AG20443 (cell line): ENCODE measurements at regions not wholly inside any gene's neighbourhood (a gene's known extent, or its start where the extent isn't known, plus 50 kb on each side); places are given as distances from the start of the nearest gene placed in this dataset.

ENCODE experiments used
- DNase-seq: peaks from one replicate; pipeline ENCODE4 v3.0.0; 2012; ENCODE audit warnings: low spot score, mixed read lengths

- no peak for DNase-seq
These were observed 515.2 kb upstream of the SULF2 start for GRCh38 chr20:48300529-48300928.

GRCh38 chr20:48298851-48299484 lies 513.7 kb upstream of the SULF2 start:
- DNase-seq = peak; percentile 32

- DNase-seq = no peak
These were observed 513.2 kb upstream of the SULF2 start for GRCh38 chr20:48298433-48298832.

GRCh38 chr20:48295966-48296421 lies 510.7 kb upstream of the SULF2 start:
- peak; percentile 73 for DNase-seq

GRCh38 chr20:48295445-48295903 lies 510.2 kb upstream of the SULF2 start:
- peak; percentile 85 for DNase-seq

- DNase-seq = no peak
These were observed 509.7 kb upstream of the SULF2 start for GRCh38 chr20:48294942-48295341.

- peak; percentile 17 for DNase-seq
These were observed 508.9 kb upstream of the SULF2 start for GRCh38 chr20:48294196-48294595.

GRCh38 chr20:48293671-48294070 lies 508.4 kb upstream of the SULF2 start:
- DNase-seq = no peak

- no peak for DNase-seq
These were observed 507.5 kb upstream of the SULF2 start for GRCh38 chr20:48292806-48293205.

- DNase-seq = no peak
These were observed 506.6 kb upstream of the SULF2 start for GRCh38 chr20:48291896-48292295.

GRCh38 chr20:48288930-48289507 lies 503.7 kb upstream of the SULF2 start:
- no peak for DNase-seq

- DNase-seq = no peak
These were observed 502.4 kb upstream of the SULF2 start for GRCh38 chr20:48287552-48288170.

- peak; percentile 30 for DNase-seq
These were observed 501.8 kb upstream of the SULF2 start for GRCh38 chr20:48287021-48287494.

- peak; percentile 23 for DNase-seq
These were observed 501.3 kb upstream of the SULF2 start for GRCh38 chr20:48286601-48287000.

GRCh38 chr20:48285656-48286055 lies 500.4 kb upstream of the SULF2 start:
- no peak for DNase-seq

- DNase-seq = no peak
These were observed 499.6 kb upstream of the SULF2 start for GRCh38 chr20:48284837-48285236.

- DNase-seq = no peak
These were observed 499.0 kb upstream of the SULF2 start for GRCh38 chr20:48284315-48284714.

- peak; percentile 87 for DNase-seq
These were observed 498.3 kb upstream of the SULF2 start for GRCh38 chr20:48283470-48284110.

GRCh38 chr20:48282591-48283228 lies 497.4 kb upstream of the SULF2 start:
- no peak for DNase-seq

- no peak for DNase-seq
These were observed 496.2 kb upstream of the SULF2 start for GRCh38 chr20:48281501-48281900.

GRCh38 chr20:48278961-48279481 lies 493.7 kb upstream of the SULF2 start:
- no peak for DNase-seq

- DNase-seq = no peak
These were observed 492.0 kb upstream of the SULF2 start for GRCh38 chr20:48277266-48277665.
